H1 (cell line): ENCODE measurements at regions not wholly inside any gene's neighbourhood (a gene's known extent, or its start where the extent isn't known, plus 50 kb on each side); places are given as distances from the start of the nearest gene placed in this dataset.

Source experiments
- ATF3 ChIP-seq: IDR thresholded peaks from 2 replicates; pipeline ENCODE4 v1.6.1; 2011; ENCODE audit warnings: low read depth, mild to moderate bottlenecking, low read length; ENCODE audit not compliant: insufficient read depth
- CHD1 ChIP-seq: IDR thresholded peaks from 2 replicates; pipeline ENCODE4 v1.6.1; 2012; ENCODE audit warnings: low read depth, low read length, improper control_type of control experiment
- RNF2 ChIP-seq: fragments of 200-900, 300-1000 bp; sonication (generic); IDR thresholded peaks from 2 replicates; pipeline ENCODE4 v1.7.1; 2016; ENCODE audit warnings: borderline replicate concordance, low read depth, mild to moderate bottlenecking, antibody characterized with exemption, low read length; ENCODE audit not compliant: poor library complexity, severe bottlenecking; ENCODE audit errors: missing control alignments

GRCh38 chr7:140238778-140239652 lies 62.2 kb upstream of the KDM7A start (continued):
- TF ChIP-seq RNF2 (no peak), CHD1 (no peak), ATF3 (no peak)
